Endothelial cell of umbilical vein (primary cell): ENCODE measurements at regions not wholly inside any gene's neighbourhood (a gene's known extent, or its start where the extent isn't known, plus 50 kb on each side); places are given as distances from the start of the nearest gene placed in this dataset.

Experiments used
- EZH2 ChIP-seq: IDR thresholded peaks from 2 replicates; pipeline ENCODE4 v1.6.1; 2012; ENCODE audit warnings: borderline replicate concordance, low read depth, mild to moderate bottlenecking, moderate library complexity, low read length, inconsistent platforms; ENCODE audit not compliant: severe bottlenecking
- FOS ChIP-seq: IDR thresholded peaks from 2 replicates; pipeline ENCODE4 v1.6.1; 2011; ENCODE audit warnings: mild to moderate bottlenecking, low read length, moderate library complexity, borderline replicate concordance; ENCODE audit not compliant: insufficient read depth
- GATA2 ChIP-seq: IDR thresholded peaks from 2 replicates; pipeline ENCODE4 v1.7.0; 2011; ENCODE audit warnings: low read depth, mild to moderate bottlenecking, moderate library complexity, mixed read lengths, low read length; ENCODE audit not compliant: insufficient read length, insufficient read depth
- POLR2A ChIP-seq: IDR thresholded peaks from 2 replicates; pipeline ENCODE4 v1.6.1; 2012; ENCODE audit warnings: low read depth, mild to moderate bottlenecking, control low read depth, low read length
- POLR2AphosphoS5 ChIP-seq: IDR thresholded peaks from 2 replicates; pipeline ENCODE4 v1.6.1; 2012; ENCODE audit warnings: low read depth, mild to moderate bottlenecking, control low read depth, low read length, moderate library complexity; ENCODE audit not compliant: insufficient read depth
- TF ChIP-seq, protein P1 (sequence below), 2 donors: IDR thresholded peaks; 1 replicate in 1 of 2; 2 replicates in 1 of 2; pipeline ENCODE4 v1.5.1; 2011; ENCODE audit warnings: low read length in 2 of 2, mild to moderate bottlenecking in 2 of 2, moderate library complexity in 2 of 2, control low read depth in 1 of 2, inconsistent platforms in 1 of 2, low read depth in 1 of 2; ENCODE audit not compliant: insufficient read depth in 1 of 2; ENCODE audit errors: extremely low read depth in 1 of 2
- TF ChIP-seq, protein P2 (sequence below): IDR thresholded peaks from 2 replicates; pipeline ENCODE4 v1.6.1; 2011; ENCODE audit not compliant: insufficient read depth, insufficient read length

DNA sequence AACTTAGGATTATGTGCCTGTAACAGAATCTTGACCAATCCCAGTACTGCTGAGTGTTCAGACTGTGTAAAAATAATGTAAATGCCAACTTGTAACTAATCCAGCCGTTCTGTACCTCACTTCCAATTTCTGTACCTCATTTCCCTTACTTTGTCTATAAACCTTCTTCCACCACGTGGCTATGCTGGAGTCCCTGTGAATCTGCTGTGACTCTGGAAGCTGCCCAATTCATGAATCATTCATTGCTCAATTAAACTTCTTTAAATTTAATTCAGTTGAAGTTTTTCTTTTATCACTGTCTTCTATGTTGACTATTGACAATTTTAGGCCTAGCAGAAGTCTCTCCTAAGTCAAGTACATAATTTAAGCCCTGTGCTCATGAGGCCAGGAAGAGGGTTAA, 215.3 kb upstream of the RHOBTB1 start:
- TF ChIP-seq POLR2A (no peak), POLR2AphosphoS5 (no peak), EZH2 (no peak), GATA2 (no peak), FOS (no peak)
- TF ChIP-seq, protein P1, sequence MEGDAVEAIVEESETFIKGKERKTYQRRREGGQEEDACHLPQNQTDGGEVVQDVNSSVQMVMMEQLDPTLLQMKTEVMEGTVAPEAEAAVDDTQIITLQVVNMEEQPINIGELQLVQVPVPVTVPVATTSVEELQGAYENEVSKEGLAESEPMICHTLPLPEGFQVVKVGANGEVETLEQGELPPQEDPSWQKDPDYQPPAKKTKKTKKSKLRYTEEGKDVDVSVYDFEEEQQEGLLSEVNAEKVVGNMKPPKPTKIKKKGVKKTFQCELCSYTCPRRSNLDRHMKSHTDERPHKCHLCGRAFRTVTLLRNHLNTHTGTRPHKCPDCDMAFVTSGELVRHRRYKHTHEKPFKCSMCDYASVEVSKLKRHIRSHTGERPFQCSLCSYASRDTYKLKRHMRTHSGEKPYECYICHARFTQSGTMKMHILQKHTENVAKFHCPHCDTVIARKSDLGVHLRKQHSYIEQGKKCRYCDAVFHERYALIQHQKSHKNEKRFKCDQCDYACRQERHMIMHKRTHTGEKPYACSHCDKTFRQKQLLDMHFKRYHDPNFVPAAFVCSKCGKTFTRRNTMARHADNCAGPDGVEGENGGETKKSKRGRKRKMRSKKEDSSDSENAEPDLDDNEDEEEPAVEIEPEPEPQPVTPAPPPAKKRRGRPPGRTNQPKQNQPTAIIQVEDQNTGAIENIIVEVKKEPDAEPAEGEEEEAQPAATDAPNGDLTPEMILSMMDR (IDR thresholded peaks at IDR 0.05; ENCODE audit: extremely low read depth in 1 of 2, insufficient read depth in 1 of 2, low read depth in 1 of 2, low read length in 2 of 2) = no peak
- TF ChIP-seq, protein P2, sequence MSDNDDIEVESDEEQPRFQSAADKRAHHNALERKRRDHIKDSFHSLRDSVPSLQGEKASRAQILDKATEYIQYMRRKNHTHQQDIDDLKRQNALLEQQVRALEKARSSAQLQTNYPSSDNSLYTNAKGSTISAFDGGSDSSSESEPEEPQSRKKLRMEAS = no peak
